Breast epithelium (tissue), 4 donors: ENCODE measurements at regions not wholly inside any gene's neighbourhood (a gene's known extent, or its start where the extent isn't known, plus 50 kb on each side); places are given as distances from the start of the nearest gene placed in this dataset.
A peak's percentile ranks its signal among the peaks of the same experiment; 100 is the strongest.

Experiments used
- DNase-seq, 2 donors: peaks; one replicate each; pipeline ENCODE4 v3.0.0-alpha.2; 2019; ENCODE audit warnings: low spot score in 2 of 2
- H3K27ac ChIP-seq, 2 donors: fragments of 200-600 bp; sonication (generic) in 1 of 2; one replicate each; pipeline ENCODE4 v1.5.1; 2016 to 2019; ENCODE audit warnings: mild to moderate bottlenecking in 1 of 2
- H3K27me3 ChIP-seq, 2 donors: fragments of 200-600 bp; sonication (generic) in 1 of 2; one replicate each; pipeline versions ENCODE4 v1.5.1 to v1.6.0; 2017 to 2019; ENCODE audit warnings: control low read depth in 1 of 2, mild to moderate bottlenecking in 1 of 2
- H3K36me3 ChIP-seq: fragments of 200-600 bp; one replicate; pipeline ENCODE4 v1.5.1; 2019
- H3K4me1 ChIP-seq, 2 donors: fragments of 200-600 bp; sonication (generic); one replicate each; pipeline ENCODE4 v1.5.1; 2016 to 2019; ENCODE audit warnings: control low read depth in 1 of 2
- H3K4me3 ChIP-seq, 3 donors: fragments of 200-600 bp; sonication (generic); 1 replicate in 2 of 3; 2 replicates in 1 of 3; pipeline ENCODE4 v1.5.1; 2016 to 2019; ENCODE audit warnings: mild to moderate bottlenecking in 3 of 3, moderate library complexity in 2 of 3
- H3K9me3 ChIP-seq, 2 donors: fragments of 200-600 bp; sonication (generic) in 1 of 2; one replicate each; pipeline ENCODE4 v1.5.1; 2016 to 2019; ENCODE audit warnings: control low read depth in 1 of 2
- CTCF ChIP-seq, 3 donors: fragments of 450-650 bp; IDR thresholded peaks; one replicate each; pipeline ENCODE4 v1.5.1; 2016 to 2017; ENCODE audit warnings: antibody characterized with exemption in 3 of 3, mild to moderate bottlenecking in 3 of 3, moderate library complexity in 3 of 3
- POLR2A ChIP-seq: fragments of 450-650 bp; IDR thresholded peaks from one replicate; pipeline ENCODE4 v1.6.1; 2016; ENCODE audit warnings: antibody characterized with exemption, mild to moderate bottlenecking, moderate library complexity
- POLR2AphosphoS5 ChIP-seq, 3 donors: sonication (generic); formaldehyde crosslinking; IDR thresholded peaks; one replicate each; pipeline ENCODE4 v1.6.1; 2017; ENCODE audit warnings: antibody characterized with exemption in 3 of 3
- intact Hi-C: fragments of 100-400 bp; cut with DNase I; formaldehyde crosslinking; loops from one replicate; pipeline ENCODE4 v1.15.1; 2023; ENCODE audit warnings: low total_unique reads

DNA sequence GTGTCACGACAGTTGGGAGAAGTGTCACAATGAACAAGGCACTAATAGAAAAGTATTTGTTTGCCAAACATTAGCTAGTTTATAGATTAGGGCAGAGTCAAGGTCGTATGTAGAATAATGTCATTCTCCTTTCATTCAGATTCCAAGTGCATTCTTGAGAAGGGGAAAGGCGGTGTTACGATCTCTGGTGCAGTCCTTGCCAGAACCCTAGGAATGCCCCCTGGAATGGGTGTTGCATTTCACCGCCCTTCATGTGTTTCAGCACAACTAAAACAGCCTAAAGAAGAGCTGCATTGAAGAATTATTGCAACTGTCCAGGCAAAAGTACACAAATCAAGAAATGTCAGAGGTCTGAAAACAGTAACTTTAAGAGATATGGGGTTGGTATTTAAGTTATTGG, 721.0 kb upstream of the WWC1 start:
- no peaks in the 10 kb centered on the region for H3K36me3 ChIP-seq
- no peaks in the 10 kb centered on the region for H3K9me3 ChIP-seq
- no peak overlapping the region for H3K4me3 ChIP-seq
- H3K4me1 ChIP-seq = no peaks in the 10 kb centered on the region
- intact Hi-C loops = no loop called here
- peaks cover 0 to 12% of the 10 kb centered on the region in 2 donors for H3K27me3 ChIP-seq
- no peak for DNase-seq
- H3K27ac ChIP-seq = no peak overlapping the region
- TF ChIP-seq POLR2A (no peak), POLR2AphosphoS5 (IDR thresholded peaks at IDR 0.05) (no peak), CTCF (IDR thresholded peaks at IDR 0.05) (no peak)

GRCh38 chr5:167571824-167572223, 719.6 kb upstream of the WWC1 start:
- Histone ChIP-seq H3K36me3 (no peaks in the 10 kb centered on the region), H3K27me3 (peaks cover 0 to 22% of the 10 kb centered on the region in 2 donors), H3K4me1 (no peaks in the 10 kb centered on the region), H3K9me3 (no peaks in the 10 kb centered on the region), H3K27ac (no peak overlapping the region), H3K4me3 (no peak overlapping the region)
- intact Hi-C loops = no loop called here
- no peak for DNase-seq
- TF ChIP-seq POLR2A (no peak), CTCF (IDR thresholded peaks at IDR 0.05) (no peak)

DNA sequence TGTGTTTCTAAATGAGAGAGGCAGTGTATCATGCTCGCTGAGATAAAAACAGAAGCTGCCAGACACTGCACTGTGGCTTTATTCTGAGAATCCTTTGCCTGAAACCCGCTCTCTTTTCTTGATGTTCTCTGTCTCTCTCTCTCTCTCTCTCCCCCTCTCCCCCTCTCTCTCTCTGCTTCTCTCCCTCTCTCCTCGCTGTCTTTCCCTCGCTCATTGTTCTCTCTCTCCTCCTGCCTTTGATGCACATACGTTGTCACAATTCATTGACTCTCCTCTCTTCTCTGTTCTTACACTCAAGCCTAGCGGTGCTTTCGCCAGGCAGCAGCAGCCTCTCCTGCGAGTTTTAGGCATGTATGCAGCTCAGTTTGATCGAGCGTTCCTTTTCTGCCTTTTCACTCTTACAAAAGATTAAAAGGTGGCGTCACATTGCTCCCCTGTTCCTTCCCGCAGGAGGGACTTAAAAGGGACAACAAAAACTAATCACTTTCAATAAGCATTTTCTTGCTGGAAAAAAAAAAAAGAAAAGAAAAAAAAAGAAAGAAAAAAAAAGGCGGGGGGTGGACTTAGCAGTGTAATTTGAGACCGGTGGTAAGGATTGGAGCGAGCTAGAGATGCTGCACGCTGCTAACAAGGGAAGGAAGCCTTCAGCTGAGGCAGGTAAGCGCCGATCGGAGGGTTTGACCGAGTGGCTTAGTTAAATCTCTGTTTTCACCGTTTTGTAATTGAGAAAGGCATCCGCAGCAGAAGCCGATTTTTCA, 717.9 kb upstream of the WWC1 start:
- no peaks in the 10 kb centered on the region for H3K4me1 ChIP-seq
- peak overlapping the region; percentile 2 to 26 (median 17) for H3K4me3 ChIP-seq
- no peak overlapping the region for H3K27ac ChIP-seq
- no peaks in the 10 kb centered on the region for H3K9me3 ChIP-seq
- H3K27me3 ChIP-seq = peaks cover 0 to 32% of the 10 kb centered on the region in 2 donors
- no peaks in the 10 kb centered on the region for H3K36me3 ChIP-seq
- DNase-seq = no peak
- TF ChIP-seq POLR2A (no peak), POLR2AphosphoS5 (IDR thresholded peaks at IDR 0.05) (no peak), CTCF (IDR thresholded peaks at IDR 0.05) (no peak)
- intact Hi-C loops = no loop called here

DNA sequence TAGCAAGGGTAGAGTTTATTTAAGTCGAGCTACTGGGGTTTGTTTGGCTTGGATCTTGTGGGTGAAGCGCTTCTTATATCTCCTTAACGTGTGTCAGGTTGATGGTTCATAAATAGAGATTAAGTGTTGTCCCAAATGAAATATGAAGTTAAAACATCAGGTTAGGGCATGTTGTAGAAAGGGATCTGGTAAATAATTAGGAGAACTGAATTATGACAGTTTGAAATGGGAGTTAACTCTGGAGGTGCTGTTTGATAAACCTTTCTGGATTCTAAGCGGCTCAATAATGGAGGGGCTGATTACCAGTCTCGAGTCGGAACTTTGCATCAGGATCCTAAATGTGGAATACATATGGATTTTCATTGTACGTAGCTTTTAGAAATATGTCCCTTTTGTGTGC, 717.0 kb upstream of the WWC1 start:
- no peak overlapping the region for H3K27ac ChIP-seq
- DNase-seq = no peak
- no peaks in the 10 kb centered on the region for H3K9me3 ChIP-seq
- H3K4me1 ChIP-seq = no peaks in the 10 kb centered on the region
- intact Hi-C loops = no loop called here
- no peaks in the 10 kb centered on the region for H3K36me3 ChIP-seq
- no peak for TF ChIP-seq POLR2AphosphoS5 (IDR thresholded peaks at IDR 0.05)
- no peak for TF ChIP-seq POLR2A
- no peak for TF ChIP-seq CTCF (IDR thresholded peaks at IDR 0.05)
- peaks cover 0 to 35% of the 10 kb centered on the region in 2 donors for H3K27me3 ChIP-seq
- H3K4me3 ChIP-seq = no peak overlapping the region

DNA sequence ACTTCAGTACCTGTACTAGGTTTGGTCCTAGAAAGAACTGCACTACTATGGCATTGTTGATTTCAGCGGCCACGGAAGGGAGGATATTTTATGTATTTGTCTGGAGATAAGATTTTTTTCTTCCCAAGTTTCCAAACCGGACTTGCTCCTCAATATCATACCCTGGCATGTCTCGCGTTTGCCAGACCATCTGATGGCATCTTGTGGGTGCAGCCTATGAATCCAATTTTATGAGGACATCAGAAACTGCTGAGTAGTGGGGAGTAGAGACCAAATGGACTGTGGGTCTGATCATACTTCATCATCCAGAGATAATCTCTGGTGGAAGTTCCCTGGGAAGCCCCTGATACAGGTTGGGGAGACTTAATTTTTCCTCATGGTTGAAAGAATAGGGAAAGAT, 716.1 kb upstream of the WWC1 start:
- intact Hi-C loops = no loop called here
- no peak for TF ChIP-seq CTCF (IDR thresholded peaks at IDR 0.05)
- TF ChIP-seq POLR2A = no peak
- TF ChIP-seq POLR2AphosphoS5 (IDR thresholded peaks at IDR 0.05) = no peak
- H3K27ac ChIP-seq = no peak overlapping the region
- H3K36me3 ChIP-seq = no peaks in the 10 kb centered on the region
- peaks cover 0 to 37% of the 10 kb centered on the region in 2 donors for H3K27me3 ChIP-seq
- H3K4me3 ChIP-seq = no peak overlapping the region
- H3K4me1 ChIP-seq = no peaks in the 10 kb centered on the region
- no peaks in the 10 kb centered on the region for H3K9me3 ChIP-seq
- DNase-seq = no peak
